ENCODE measurements at regions not wholly inside any gene's neighbourhood (a gene's known extent, or its start where the extent isn't known, plus 50 kb on each side); places are given as distances from the start of the nearest gene placed in this dataset.

DNA sequence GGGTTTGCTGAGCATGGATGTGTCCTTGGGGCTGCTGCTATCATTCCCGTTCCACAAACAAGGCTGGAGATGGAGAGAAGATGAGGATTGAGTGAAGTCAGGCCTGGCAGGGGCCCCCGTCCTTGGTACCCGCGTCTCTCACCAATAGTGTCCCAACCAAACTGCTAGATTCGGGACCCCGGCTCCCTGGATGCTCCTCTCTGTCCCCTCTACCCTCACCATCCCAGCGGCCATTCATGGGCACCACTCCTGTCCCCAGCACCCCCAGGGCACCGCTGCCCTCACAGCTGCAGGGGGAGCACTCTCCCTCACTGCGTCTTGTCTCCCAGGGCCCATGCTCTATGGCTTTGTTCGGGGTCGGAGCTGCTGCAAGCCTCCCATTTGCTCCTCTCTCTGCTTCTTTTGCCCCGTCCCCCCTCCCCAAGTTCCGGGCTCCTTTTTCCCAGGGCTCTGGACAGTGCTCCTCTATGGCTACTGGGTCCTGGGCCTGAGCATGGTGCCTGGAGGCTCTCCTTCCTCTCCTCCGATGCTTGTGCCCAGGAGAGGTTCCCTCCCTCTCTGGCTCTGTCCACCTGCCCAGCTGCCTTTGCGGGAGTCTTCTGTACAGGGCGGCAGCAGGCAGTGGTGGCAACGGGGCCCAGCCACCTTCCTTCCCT lies 219.5 kb downstream of the TEX29 start:
- no peak for FAIRE-seq

DNA sequence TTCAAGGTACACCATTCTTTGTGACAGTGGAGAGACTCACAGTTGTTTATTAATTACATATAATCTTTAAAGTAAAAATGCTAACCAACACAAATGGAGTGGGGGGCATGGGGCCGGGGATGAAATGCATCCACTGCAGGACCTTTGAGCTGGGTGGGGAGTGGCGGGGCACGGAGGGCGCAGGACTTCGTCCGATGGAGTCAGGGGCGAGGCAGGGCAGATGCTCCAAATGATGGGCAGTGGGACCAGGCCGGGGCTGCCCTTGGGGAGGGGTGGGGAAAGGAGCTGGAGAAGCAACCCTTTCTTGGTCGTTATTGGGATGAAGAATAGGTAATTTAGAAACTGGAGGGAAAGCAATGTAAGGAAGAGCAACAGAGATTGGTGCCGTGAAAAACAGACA lies 220.0 kb downstream of the TEX29 start:
- FAIRE-seq = no peak

DNA sequence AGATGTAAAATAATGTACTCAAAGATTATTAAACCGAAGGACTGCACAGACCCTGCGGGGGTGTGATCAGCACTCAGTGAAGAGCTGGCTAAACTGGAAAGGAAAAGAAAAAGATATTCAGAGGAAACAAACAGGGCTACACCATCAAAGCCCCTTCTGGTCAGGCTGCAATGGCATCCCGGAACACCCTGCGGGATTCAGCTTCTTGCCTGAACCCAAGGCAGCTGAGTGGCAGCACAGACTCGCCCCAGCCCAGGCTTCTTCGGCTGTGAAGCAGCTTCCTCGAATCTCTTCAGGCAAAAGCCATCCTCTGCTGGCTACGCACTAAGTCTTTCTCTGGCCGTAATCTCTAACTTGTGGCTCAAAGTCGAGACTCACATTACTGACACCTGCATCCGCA lies 220.9 kb downstream of the TEX29 start:
- FAIRE-seq = no peak

DNA sequence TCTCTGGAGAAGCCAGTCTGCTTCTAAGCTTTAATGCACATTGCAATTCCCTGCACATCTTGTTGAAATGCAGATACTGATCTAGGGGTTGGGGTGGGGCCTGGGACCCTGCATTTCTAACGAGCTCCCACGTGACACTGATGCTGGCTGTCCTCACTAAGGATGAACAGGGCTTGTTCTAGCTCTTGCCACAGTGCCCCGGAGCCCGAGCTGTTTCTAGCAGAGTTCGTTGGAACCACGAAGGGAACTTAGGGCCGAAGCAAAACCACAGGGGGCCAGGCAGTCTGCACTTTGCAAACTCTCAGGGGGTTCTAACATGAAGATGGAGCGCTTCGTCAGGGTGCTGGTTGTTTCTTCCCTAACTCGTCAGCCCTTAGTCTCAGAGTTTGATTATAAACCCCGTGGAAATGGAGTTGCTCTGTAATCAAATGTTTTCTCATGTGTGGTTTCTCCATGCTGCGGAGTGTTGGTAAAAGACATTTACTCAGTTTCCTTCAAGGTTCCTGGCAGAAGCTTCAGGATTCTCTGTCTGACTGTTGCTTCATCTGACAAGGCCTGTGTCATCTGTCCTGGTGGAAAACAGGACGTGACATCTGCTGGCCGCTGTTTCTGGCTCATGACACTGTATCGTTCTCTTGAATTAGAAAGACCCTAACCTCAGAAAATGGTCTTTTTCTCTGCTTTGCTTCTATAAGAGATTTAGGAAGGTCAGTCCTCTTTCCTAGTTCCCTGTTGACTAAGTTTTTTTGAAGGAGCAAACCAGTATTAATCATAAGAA lies 221.5 kb downstream of the TEX29 start:
- no peak for FAIRE-seq

DNA sequence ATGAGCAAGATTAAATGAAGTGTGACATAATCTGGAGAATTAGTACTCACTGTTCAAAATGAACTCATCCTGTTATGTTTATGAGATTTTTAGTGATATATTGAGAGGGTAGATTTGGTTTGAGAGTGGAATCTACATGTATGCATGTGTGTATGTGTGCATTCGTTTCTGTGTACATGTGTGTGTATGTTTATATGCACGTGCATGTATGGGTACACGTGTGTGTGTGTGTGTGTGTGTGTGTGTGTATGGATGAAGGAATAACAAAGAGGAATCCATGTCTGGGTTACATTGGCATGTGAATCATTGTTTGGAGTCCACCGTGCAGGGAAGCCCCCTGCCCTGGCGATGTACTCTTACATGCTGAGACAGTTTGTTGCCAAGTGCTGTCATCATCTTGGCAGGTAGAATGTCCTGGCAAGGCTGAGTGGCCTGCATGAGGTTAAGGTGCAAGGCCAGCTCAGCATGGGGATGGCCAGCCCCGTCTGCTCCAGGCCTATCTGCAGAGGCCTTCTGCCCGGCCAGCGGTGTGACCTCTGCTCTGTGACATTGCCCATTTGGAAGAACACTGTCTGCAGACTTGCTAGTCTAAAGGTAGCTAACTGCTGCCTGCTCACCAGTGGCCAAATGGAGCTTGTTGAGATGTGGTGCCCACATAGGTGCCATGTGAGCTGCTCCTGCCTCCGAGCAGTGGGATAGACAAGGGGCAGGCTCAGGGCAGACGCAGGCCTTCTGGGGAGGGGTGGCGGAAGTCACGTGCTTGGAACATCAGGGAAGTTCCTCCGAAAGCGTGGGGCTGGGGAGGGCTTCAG lies 222.3 kb downstream of the TEX29 start:
- no peak for FAIRE-seq

DNA sequence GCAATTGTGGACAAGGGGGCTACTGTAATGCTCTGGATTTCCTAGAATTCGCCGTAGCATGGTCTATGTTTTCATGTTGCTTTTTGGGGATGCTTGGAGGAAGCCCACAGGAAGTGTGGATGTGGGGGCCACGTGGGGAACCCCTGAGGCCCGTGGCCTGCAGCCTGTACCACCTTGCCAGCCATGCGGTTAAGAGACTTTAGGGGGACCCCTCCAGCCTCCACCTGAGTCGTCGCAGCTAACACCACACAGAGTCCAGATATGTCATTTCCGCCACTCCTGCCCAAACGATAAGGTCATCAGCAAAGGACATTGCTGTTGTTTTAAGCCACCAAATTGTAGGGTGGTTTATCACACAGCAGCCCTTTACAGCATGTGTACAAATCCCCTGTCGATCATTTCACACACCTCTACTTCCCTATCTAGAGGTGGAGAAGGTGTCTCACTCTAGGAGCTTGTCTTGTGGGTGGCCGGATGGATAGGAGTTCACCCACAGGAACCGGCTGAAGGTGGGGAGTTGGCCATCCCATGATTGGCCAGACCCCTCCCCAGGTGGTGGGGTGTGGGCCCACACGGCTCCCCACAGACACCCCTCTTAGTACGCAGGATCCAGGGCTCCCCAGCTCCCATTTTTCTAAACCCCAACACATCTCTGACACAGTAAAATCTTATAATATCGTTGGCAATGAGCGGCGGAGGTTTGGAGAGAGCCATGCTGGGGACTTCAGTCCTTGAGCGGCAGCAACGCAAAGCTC lies 226.7 kb downstream of the TEX29 start:
- FAIRE-seq = no peak

DNA sequence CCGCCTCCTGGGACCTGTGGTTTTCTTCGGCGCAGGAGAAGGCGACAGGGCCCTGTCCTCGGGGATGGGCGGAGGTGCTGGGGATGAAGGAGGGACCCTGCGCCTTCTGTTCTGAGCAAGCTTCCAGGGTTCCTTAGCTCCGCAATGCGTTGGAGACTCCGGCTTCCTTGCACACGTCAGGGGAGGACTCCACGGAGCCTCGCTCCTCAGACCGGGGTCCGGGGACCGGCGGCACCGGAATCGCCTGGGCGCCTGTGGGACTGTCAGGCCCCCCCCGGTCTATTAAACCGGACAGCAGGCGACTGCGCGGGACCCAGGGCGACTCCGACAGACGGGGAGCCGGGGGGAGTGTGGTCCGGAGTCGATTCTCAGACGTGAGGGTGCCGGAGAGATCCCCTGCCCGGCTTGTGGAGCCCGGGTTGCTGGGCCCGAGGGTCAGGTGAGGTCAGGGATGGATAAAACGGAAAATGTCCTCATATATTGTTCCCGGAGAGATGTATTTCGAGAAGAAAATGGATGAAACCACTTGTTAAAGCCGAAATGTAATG lies 227.4 kb downstream of the TEX29 start:
- no peak for FAIRE-seq

DNA sequence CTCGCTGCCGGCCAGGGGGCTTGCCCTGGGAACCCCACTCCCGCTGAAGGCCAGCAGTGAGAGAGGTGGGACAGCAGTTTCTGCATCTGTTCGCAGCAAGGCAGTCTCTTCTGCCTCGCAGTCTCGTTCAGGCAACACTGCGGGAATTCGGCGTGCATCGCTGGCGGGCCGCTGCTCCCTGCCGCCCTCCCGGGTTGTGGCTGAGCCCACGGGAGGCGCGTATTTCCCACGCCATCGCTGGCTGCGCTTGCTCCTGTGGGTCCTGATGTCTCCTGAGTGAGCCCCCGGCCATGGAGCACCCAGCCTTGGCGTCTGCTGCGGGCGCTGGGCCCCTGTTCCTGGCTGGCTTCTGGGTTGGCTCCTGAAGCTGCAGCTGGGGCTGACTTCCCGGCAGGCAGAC lies 227.9 kb downstream of the TEX29 start:
- FAIRE-seq = no peak

DNA sequence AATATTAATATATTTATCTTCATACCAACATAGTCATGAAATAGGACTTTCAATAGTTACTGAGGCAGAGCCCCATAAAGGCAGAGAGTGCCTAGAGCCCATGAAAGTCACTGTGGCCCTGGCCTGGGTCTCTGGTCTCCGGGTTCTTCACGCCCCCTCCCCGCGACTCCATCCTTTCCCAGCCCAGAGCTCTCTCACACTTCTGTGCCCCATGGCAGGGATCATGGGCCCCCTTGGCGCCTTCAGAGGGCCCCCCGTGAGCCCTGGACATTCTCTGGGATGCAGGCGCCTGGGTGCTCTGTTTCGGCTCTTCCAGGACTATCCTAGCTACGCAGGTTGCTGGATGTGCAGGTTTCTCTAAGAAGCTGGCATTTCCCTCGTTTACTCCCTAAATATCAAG lies 228.4 kb downstream of the TEX29 start:
- no peak for FAIRE-seq

DNA sequence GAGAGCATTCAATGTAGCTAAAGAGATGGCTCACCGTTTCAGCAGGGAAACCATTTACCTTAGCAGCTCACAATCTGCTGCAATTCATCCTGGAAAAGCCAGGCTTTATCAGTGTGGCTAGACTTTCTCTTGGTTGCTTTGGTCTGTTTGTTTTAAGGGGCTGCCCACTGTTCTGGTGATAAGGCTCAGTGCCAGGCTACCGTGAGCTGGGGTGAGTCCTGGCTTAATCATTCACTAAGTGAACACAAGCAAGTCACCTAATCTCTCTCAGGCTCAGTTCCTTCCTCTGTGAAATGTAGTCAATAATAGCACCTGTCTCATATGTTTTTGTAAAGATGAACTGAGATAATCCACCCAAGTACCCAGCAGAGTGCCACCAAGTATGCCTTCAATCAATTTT lies 229.0 kb downstream of the TEX29 start:
- FAIRE-seq = no peak

DNA sequence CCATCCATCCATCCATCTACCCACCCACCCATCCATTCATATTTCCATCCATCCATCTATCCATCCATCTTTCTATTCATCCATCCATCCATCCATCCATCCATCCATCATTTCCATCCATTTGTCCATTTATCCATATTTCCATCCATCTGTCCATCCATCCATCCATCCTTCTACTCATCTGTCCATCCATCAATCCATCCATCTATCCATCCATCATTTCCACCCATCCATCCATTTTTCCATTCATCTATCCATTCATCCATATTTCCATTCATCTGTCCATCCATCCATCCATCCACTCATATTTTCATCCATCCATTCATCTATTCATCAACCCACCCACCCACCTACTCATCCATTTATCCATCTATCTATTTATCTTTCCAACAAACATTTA lies 229.6 kb downstream of the TEX29 start:
- no peak for FAIRE-seq

DNA sequence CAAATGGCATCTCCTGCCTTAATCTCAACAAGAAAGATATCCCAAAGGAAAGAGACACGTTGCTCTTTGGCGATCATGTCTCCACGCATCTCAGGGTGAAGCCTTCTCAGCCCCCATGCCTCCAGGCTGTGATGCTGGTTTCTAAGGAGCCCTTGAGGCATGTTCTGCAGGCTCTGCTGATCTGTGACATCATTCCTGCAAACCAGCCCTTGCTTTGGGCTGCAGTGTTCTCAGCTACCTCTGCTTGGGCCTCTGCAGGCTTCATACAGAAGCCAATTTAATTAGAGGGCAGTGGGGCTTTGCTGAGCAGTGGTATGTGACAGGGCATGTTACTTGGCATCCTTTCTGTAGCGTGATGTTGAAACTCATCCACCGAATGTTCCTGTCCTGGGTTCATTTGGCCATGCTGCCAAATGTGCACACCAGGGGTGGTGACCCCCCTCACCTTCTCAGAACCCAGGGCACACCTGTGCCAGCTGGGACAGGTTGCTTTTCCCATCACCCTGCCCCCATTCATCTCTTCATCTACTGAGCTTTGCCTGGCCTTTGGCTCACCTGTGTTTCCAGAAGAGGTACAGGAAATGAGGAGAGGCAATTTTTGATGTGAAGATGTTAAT lies 230.9 kb downstream of the TEX29 start:
- no peak for FAIRE-seq

DNA sequence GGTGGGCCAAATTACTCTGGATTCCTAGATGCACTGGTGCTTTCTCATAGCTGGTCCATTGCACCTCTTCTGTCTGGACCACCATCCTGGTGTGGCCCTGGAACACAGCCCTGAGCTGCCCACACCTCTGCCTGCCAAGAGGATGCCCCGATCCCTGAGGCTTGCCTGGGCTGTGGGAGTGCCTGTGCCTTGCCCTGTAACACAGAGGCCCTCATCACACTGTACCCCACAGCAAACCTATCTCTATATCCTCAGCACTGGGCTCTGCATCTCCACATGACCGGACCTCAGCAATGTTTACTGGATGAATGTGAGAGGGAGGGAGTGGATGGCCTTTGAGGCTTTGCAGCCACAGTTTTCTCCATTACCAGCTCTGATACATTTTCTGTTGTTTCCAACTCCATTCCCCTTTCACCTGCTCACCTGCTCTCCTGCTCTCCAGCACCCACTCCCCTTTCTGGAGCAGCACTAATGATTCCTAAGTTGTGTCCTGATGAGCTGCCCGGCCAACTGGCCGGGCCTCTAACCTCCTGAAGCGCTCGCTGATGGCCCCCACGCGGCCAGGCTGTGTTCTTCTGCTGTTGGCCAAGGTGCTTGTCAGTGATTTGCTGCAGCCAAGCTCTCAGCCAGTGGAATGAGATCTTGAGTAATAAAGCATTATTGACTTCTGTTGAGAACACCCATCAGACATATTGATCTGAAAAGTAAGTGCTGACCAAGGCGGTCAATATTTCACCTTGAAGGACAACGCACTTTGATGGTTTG lies 232.6 kb downstream of the TEX29 start:
- no peak for FAIRE-seq

DNA sequence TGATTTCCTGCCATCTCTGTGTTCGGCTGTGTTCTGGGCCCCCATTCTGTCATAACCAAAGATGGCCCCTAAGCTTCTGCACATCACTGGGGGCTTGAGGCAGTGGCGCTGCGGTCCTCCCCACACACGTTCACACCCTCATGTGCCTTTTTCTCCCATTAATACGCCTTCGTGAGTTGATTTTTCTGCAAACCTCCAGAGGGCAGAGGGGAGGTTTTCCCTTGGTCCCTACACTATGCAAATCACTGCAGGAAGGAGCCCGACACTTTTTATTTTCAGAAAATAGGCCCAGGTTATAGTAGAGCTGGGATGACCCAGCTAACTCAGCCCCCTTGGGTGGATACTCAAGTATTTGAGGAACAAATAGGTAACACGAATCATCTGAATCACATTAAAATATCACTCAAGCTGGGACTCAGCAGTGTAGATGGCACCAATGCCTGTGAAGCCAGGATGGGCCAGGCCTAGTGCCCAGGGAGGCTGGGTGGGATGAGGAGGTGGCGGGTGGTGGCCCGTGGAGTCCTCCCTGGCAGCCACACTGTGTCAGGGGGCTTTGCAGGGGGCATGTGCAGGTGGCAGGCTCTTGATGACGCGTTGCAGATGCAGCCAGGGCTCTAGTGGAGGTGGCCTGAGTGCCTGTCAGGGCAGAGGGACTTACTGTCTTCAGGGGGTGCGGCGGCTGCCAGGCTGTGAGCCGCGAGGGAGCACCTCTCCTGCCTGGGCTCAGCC lies 234.3 kb downstream of the TEX29 start:
- no peak for FAIRE-seq

DNA sequence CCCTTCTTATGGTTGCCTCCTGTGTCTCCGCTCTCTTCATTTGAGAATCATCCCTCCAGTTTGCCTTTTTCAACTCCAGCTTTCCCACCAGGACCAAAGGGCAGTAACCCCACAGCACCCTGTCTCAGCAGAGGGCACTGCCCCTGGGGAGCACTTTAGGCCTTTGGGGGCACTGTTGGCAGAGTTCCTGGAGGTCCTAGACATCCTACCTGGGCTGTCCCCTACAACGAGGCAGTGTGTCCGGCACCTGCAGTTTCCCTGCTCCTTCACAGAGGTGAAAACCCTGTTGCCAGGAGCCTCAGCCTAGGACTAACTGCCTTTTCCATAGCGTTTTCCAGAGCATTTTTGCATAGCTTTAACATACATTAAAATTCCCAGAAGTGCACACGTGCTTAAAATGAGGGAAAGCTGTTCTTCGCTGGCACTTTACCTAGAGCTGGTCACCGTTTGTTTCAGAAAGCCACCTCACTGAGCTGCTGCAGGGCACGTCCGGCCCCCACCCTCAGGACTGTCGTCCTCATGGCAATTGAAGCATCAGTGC lies 234.9 kb downstream of the TEX29 start:
- no peak for FAIRE-seq

DNA sequence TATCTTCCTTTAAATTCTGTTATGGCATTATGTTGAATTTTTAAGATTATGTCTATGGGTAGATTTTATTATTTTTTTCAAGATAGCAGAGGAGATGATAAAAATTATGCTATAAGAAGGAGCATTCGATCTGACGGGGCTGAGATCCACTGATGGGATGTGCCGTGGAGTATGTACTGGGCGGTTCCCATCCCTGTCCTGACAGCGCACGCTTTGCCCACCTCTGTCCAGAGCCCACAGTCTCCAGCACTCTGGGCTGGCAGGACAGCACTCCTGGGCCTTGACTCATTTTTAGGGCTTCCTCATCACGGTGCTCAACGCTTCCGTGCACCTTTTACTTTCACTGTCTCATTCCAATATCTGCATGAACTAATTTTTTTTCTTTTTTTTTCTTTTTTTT lies 235.5 kb downstream of the TEX29 start:
- FAIRE-seq = no peak

DNA sequence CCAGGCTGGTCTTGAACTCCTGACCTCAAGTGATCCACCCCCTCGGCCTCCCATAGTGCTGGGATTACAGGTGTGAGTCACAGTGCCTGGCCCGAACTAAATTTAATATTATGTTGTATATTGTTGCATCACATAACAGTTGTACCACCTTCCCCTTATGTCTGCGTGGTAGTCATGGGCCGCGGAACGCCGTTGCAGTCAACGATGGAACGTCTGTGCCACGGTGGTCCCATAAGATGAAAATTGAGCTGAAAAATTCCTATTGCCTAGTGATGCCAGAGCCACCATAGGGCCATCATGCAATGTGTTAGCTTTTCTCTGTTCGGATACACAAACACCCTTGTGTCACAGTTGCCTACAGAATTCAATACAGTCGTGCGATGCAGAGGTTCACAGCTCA lies 236.1 kb downstream of the TEX29 start:
- no peak for FAIRE-seq

DNA sequence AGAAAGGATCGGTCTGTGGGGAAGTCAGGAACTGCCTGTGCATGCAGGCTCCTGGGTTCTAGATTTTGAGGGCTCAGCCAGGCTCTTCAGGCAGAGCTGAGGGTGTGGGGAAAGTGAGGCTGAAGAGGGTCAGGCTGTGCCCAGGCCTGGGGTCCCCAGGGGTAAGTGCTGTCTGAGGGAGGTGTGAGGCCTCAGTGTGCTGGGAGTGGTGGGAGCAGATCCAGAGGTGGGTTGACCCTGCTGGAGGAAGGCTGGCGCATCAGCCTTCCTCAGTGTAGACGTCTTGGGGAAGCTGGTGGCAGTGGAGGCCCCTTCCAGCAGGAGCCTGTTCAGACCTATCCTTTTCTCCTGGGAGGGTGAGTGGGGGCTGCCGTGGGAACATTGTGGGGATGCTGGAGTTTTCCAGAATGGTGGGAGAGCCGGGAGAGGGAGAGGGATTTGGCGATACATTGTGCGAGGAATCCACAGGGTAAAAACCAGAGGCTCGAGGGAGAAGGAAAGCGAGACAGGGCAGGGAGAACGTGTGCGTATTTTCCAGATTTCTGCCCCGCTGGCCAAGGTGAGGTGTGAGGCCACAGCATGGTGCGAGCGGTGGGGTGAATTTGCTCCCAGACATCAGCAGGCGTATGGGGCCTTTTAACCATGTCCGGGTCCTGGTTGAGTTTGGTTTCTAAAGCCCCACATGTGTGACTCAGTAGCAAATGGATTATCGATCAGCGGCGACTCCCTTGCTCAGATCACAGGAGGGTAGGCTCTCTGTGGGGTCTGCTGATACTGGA lies 237.7 kb downstream of the TEX29 start:
- FAIRE-seq = no peak

DNA sequence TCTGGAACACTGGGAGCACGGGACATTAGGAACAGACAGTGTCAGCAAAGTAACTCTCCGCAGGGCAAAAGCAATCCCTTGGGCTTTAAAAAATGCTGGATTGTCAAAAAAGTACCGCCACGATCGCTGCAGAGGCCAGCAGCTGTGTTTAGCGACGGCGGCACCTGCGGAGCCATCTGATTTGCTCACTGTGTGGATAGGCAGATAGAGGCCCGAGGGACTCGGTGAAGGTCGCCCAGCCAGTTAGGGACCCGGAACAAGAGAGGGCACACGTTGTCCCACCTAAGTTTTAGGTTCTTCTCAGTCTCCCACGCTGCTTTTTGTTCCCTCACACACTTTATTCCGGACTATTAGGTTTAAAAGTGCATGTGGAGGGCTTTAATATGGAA lies 238.3 kb downstream of the TEX29 start:
- no peak for FAIRE-seq
